HCT116 (cell line): ENCODE measurements at regions not wholly inside any gene's neighbourhood (a gene's known extent, or its start where the extent isn't known, plus 50 kb on each side); places are given as distances from the start of the nearest gene placed in this dataset.

Source experiments
- ATAC-seq: fragments of 200-7000 bp; cut with Tn5 transposase; 2 replicates; pipeline ENCODE4 v1.9.1; 2020; ENCODE audit warnings: mild to moderate bottlenecking, moderate library complexity
- BruUV-seq: library from RNA; stranded (reverse); fragments of 400-500 nt; replicated peaks from 2 replicates; lab custom pipeline; 2021; lab: Mats Ljungman, UMichigan
- CTCF ChIA-PET: fragments of 300-600 bp; sonication (Branson Sonifier 250); formaldehyde crosslinking; loops from one replicate; lab custom pipeline; 2021; ENCODE audit warnings: antibody characterized with exemption; lab: Charles Lee
- POLR2A ChIA-PET: fragments of 300-600, 350-600 bp; sonication (Branson Sonifier 250); formaldehyde crosslinking; loops from one replicate; lab custom pipeline; 2021; ENCODE audit warnings: antibody characterized with exemption; lab: Charles Lee
- RAD21 ChIA-PET, 2 experiments: fragments of 300-600 bp; sonication (Branson Sonifier 250); formaldehyde crosslinking; loops; one replicate each; lab custom pipeline; 2023; ENCODE audit warnings: low total read pairs in 2 of 2; ENCODE audit not compliant: uncharacterized antibody in 2 of 2, unreplicated experiment in 2 of 2, low non-redundant PET in 1 of 2; lab: Charles Lee
- DNase-seq: peaks from one replicate; pipeline ENCODE4 v3.0.0-alpha.2; 2010; ENCODE audit warnings: low read depth, low spot score
- H2AFZ ChIP-seq: fragments of 200-600 bp; shearing (Covaris generic), sonication (generic); 2 replicates; pipeline ENCODE4 v1.6.1; 2017; ENCODE audit warnings: low read depth, mixed run types, mixed read lengths, antibody characterized with exemption, low read length; ENCODE audit not compliant: poor library complexity, severe bottlenecking
- H3K27ac ChIP-seq: 2 replicates; pipeline ENCODE4 v1.5.1; 2012; ENCODE audit warnings: low read depth, low read length
- H3K27me3 ChIP-seq: fragments of 200-600 bp; sonication (generic); 2 replicates; pipeline ENCODE4 v1.6.1; 2016; ENCODE audit warnings: mixed run types, low read length, mixed read lengths; ENCODE audit not compliant: insufficient read depth
- H3K36me3 ChIP-seq, 2 experiments: fragments of 200-500 bp in 1 of 2; fragments of 200-600 bp in 1 of 2; sonication (Bioruptor generic) in 1 of 2; sonication (generic) in 1 of 2; 2 replicates each; pipeline versions ENCODE4 v1.5.1 to v1.6.1; 2014 to 2016; ENCODE audit warnings: low read length in 2 of 2, inconsistent platforms in 1 of 2, mixed read lengths in 1 of 2, mixed run types in 1 of 2; ENCODE audit not compliant: insufficient read depth in 2 of 2, control insufficient read depth in 1 of 2
- H3K4me1 ChIP-seq, 2 experiments: fragments of 200-600 bp in 1 of 2; sonication (generic) in 1 of 2; 2 replicates each; pipeline versions ENCODE4 v1.5.1 to v1.6.1; 2012 to 2017; ENCODE audit warnings: low read length in 2 of 2, inconsistent platforms in 1 of 2, mild to moderate bottlenecking in 1 of 2, mixed read lengths in 1 of 2, mixed run types in 1 of 2, moderate library complexity in 1 of 2; ENCODE audit not compliant: insufficient read depth in 2 of 2, control insufficient read depth in 1 of 2
- H3K4me2 ChIP-seq: fragments of 200-600 bp; sonication (generic); 2 replicates; pipeline ENCODE4 v1.6.1; 2017; ENCODE audit warnings: mixed run types, low read length, mixed read lengths
- H3K4me3 ChIP-seq, 2 experiments: fragments of 200-600 bp in 1 of 2; sonication (generic) in 1 of 2; replicated peaks in 1 of 2; 2 replicates each; pipeline ENCODE4 v1.5.1; 2011 to 2016; ENCODE audit warnings: low read length in 2 of 2, control low read depth in 1 of 2, low read depth in 1 of 2, mild to moderate bottlenecking in 1 of 2, mixed read lengths in 1 of 2, mixed run types in 1 of 2
- H3K79me2 ChIP-seq: fragments of 200-600 bp; sonication (generic); 2 replicates; pipeline ENCODE4 v1.6.1; 2017; ENCODE audit warnings: mild to moderate bottlenecking, mixed run types, low read length, moderate library complexity, mixed read lengths; ENCODE audit not compliant: insufficient read depth
- H3K9ac ChIP-seq: fragments of 200-600 bp; sonication (generic); 2 replicates; pipeline ENCODE4 v1.6.1; 2016; ENCODE audit warnings: low read length, mixed read lengths
- H3K9me2 ChIP-seq: fragments of 200-600 bp; sonication (generic), shearing (Covaris generic); 2 replicates; pipeline ENCODE4 v1.6.1; 2017; ENCODE audit warnings: mixed run types, mild to moderate bottlenecking, moderate library complexity; ENCODE audit not compliant: insufficient read depth
- H3K9me3 ChIP-seq, 2 experiments: fragments of 200-500 bp in 1 of 2; fragments of 200-600 bp in 1 of 2; sonication (Bioruptor generic) in 1 of 2; sonication (generic) in 1 of 2; 2 replicates each; pipeline ENCODE4 v1.6.1; 2014 to 2017; ENCODE audit warnings: low read length in 2 of 2, mixed read lengths in 2 of 2, inconsistent platforms in 1 of 2, low read depth in 1 of 2, mild to moderate bottlenecking in 1 of 2, mixed run types in 1 of 2, moderate library complexity in 1 of 2; ENCODE audit not compliant: control insufficient read depth in 1 of 2, insufficient read depth in 1 of 2
- H4K20me1 ChIP-seq: fragments of 200-600 bp; sonication (generic), shearing (Covaris generic); 2 replicates; pipeline ENCODE4 v1.6.1; 2017; ENCODE audit warnings: mixed run types, mild to moderate bottlenecking, moderate library complexity; ENCODE audit not compliant: insufficient read depth
- ATF3 ChIP-seq: IDR thresholded peaks from 2 replicates; pipeline ENCODE4 v1.6.1; 2012
- CBX3 ChIP-seq: IDR thresholded peaks from 2 replicates; pipeline ENCODE4 v1.6.1; 2012; ENCODE audit warnings: low read depth
- CEBPB ChIP-seq: IDR thresholded peaks from 2 replicates; pipeline ENCODE4 v1.6.1; 2012; ENCODE audit warnings: low read depth
- CTCF ChIP-seq, 3 experiments: fragments of 200-600 bp in 1 of 3; sonication (generic) in 1 of 3; IDR thresholded peaks in 2 of 3; conservative IDR thresholded peaks in 1 of 3; 2 replicates each; pipeline ENCODE4 v1.5.1; 2012 to 2017; ENCODE audit warnings: low read depth in 2 of 3, low read length in 2 of 3, antibody characterized with exemption in 1 of 3, borderline replicate concordance in 1 of 3, control low read depth in 1 of 3, mild to moderate bottlenecking in 1 of 3, mixed read lengths in 1 of 3, mixed run types in 1 of 3, moderate library complexity in 1 of 3; ENCODE audit not compliant: insufficient read depth in 1 of 3
- EGR1 ChIP-seq: IDR thresholded peaks from 2 replicates; pipeline ENCODE4 v1.6.1; 2012; ENCODE audit warnings: low read depth
- ELF1 ChIP-seq: IDR thresholded peaks from 2 replicates; pipeline ENCODE4 v1.6.1; 2012; ENCODE audit warnings: low read depth, borderline replicate concordance
- EZH2 ChIP-seq: fragments of 200-600 bp; sonication (generic); IDR thresholded peaks from 2 replicates; pipeline ENCODE4 v1.6.1; 2017; ENCODE audit warnings: antibody characterized with exemption, mixed run types
- EZH2phosphoT487 ChIP-seq: fragments of 200-600 bp; IDR thresholded peaks from 2 replicates; pipeline ENCODE4 v1.6.1; 2018; ENCODE audit warnings: antibody characterized with exemption, borderline replicate concordance
- FOSL1 ChIP-seq: IDR thresholded peaks from 2 replicates; pipeline ENCODE4 v1.6.1; 2012; ENCODE audit warnings: low read depth
- JUND ChIP-seq: IDR thresholded peaks from 2 replicates; pipeline ENCODE4 v1.6.1; 2012
- POLR2A ChIP-seq: IDR thresholded peaks from 2 replicates; pipeline ENCODE4 v1.7.0; 2011; ENCODE audit warnings: borderline replicate concordance; ENCODE audit not compliant: insufficient read depth, insufficient read length; ENCODE audit errors: extremely low read depth
- POLR2AphosphoS5 ChIP-seq: IDR thresholded peaks from 2 replicates; pipeline ENCODE4 v1.6.1; 2011; ENCODE audit warnings: mild to moderate bottlenecking, low read depth, low read length, moderate library complexity
- RAD21 ChIP-seq: IDR thresholded peaks from 2 replicates; pipeline ENCODE4 v1.6.1; 2012; ENCODE audit warnings: low read depth, mild to moderate bottlenecking
- SP1 ChIP-seq: IDR thresholded peaks from 2 replicates; pipeline ENCODE4 v1.6.1; 2012; ENCODE audit warnings: low read depth
- SRF ChIP-seq: IDR thresholded peaks from 2 replicates; pipeline ENCODE4 v1.6.1; 2012; ENCODE audit warnings: low read depth
- TCF7L2 ChIP-seq: IDR thresholded peaks from 2 replicates; pipeline ENCODE4 v1.7.0; 2011; ENCODE audit warnings: borderline replicate concordance, inconsistent platforms; ENCODE audit not compliant: insufficient read depth, insufficient read length; ENCODE audit errors: extremely low read depth
- ZBTB33 ChIP-seq: IDR thresholded peaks from 2 replicates; pipeline ENCODE4 v1.6.1; 2011; ENCODE audit warnings: mild to moderate bottlenecking, low read length, moderate library complexity; ENCODE audit not compliant: insufficient replicate concordance; ENCODE audit errors: extremely low read depth
- ZFX ChIP-seq: fragments of 450-650 bp; IDR thresholded peaks from 2 replicates; pipeline ENCODE4 v1.6.1; 2017
- ZNF274 ChIP-seq: fragments of 200-500 bp; sonication (Bioruptor generic); IDR thresholded peaks from 2 replicates; pipeline ENCODE4 v1.6.1; 2014; ENCODE audit warnings: mild to moderate bottlenecking, low read depth, low read length, inconsistent platforms
- intact Hi-C: fragments of 100-400 bp; cut with micrococcal nuclease; formaldehyde crosslinking; loops from 2 replicates; pipeline ENCODE4 v1.10.0; 2022

- no peak overlapping the region for H3K9ac ChIP-seq
- no peaks in the 10 kb centered on the region for H3K36me3 ChIP-seq
- no peaks in the 10 kb centered on the region for H3K9me3 ChIP-seq
- ATAC-seq, result no peak
- no peak overlapping the region for H3K4me3 ChIP-seq
- H3K27ac ChIP-seq, result no peak overlapping the region
- ChIA-PET RAD21 (no interaction called here), CTCF (no interaction called here), POLR2A (no interaction called here)
- intact Hi-C loops, result no loop called here
- no peaks in the 10 kb centered on the region for H3K9me2 ChIP-seq
- H4K20me1 ChIP-seq, result no peaks in the 10 kb centered on the region
- no peaks in the 10 kb centered on the region for H3K79me2 ChIP-seq
- H3K4me2 ChIP-seq, result no peak overlapping the region
- H2AFZ ChIP-seq, result no peak overlapping the region
- BruUV-seq, result no TSS peak
- H3K27me3 ChIP-seq, result 0 out of 2 replicates have a peak, but pooled peaks cover 8% of the 10 kb centered on the region
- no peak for DNase-seq
- TF ChIP-seq EZH2 (no peak), TCF7L2 (no peak), CEBPB (no peak), ATF3 (no peak), ZNF274 (no peak), EZH2phosphoT487 (no peak), POLR2AphosphoS5 (no peak), POLR2A (no peak), ELF1 (no peak), ZFX (no peak), EGR1 (no peak), SRF (no peak), RAD21 (no peak), JUND (no peak), FOSL1 (no peak), ZBTB33 (no peak), CTCF (IDR thresholded peaks at IDR 0.05 in 2 of 3, conservative IDR thresholded peaks at IDR 0.05 in 1 of 3; ENCODE audit: borderline replicate concordance in 1 of 3, insufficient read depth in 1 of 3, low read depth in 2 of 3, low read length in 2 of 3) (no peak), SP1 (no peak), CBX3 (no peak)
- H3K4me1 ChIP-seq, result no peaks in the 10 kb centered on the region
These were observed 92.7 kb upstream of the PRMT8 start for GRCh38 chr12:3398196-3398789.
